Kidney epithelial cell (primary cell): ENCODE measurements at regions not wholly inside any gene's neighbourhood (a gene's known extent, or its start where the extent isn't known, plus 50 kb on each side); places are given as distances from the start of the nearest gene placed in this dataset.

Experiments
- DNase-seq: peaks from one replicate; pipeline ENCODE4 v3.0.0-alpha.2; 2010; ENCODE audit warnings: low read depth
- H3K27me3 ChIP-seq: 2 replicates; pipeline ENCODE4 v1.6.0; 2011; ENCODE audit warnings: low read length; ENCODE audit not compliant: control insufficient read depth, insufficient read depth
- H3K36me3 ChIP-seq: 2 replicates; pipeline ENCODE4 v1.5.1; 2011; ENCODE audit warnings: low read length; ENCODE audit not compliant: control insufficient read depth, insufficient read depth
- H3K4me3 ChIP-seq: 2 replicates; pipeline ENCODE4 v1.5.1; 2011; ENCODE audit warnings: low read depth, mild to moderate bottlenecking, control low read depth, low read length
- CTCF ChIP-seq: IDR thresholded peaks from 2 replicates; pipeline ENCODE4 v1.5.1; 2011; ENCODE audit warnings: mild to moderate bottlenecking, moderate library complexity, low read length, control low read depth, inconsistent platforms; ENCODE audit not compliant: insufficient read depth, poor library complexity, severe bottlenecking

- no peak for TF ChIP-seq CTCF
Observed at GRCh38 chr17:73942703-73943415, 260.6 kb upstream of the RPL38 start.

GRCh38 chr17:73943416-73944110 lies 259.9 kb upstream of the RPL38 start:
- H3K4me3 ChIP-seq = no peak overlapping the region
- no peaks in the 10 kb centered on the region for H3K36me3 ChIP-seq
- no peaks in the 10 kb centered on the region for H3K27me3 ChIP-seq
- no peak for DNase-seq
- TF ChIP-seq CTCF = no peak

More at GRCh38 chr17:73942703-73943415, 260.6 kb upstream of the RPL38 start:
- Histone ChIP-seq H3K27me3 (no peaks in the 10 kb centered on the region), H3K4me3 (no peak overlapping the region), H3K36me3 (no peaks in the 10 kb centered on the region)
- no peak for DNase-seq

GRCh38 chr17:73944366-73944765 lies 259.1 kb upstream of the RPL38 start:
- H3K36me3 ChIP-seq = no peaks in the 10 kb centered on the region
- TF ChIP-seq CTCF = no peak
- no peak for DNase-seq
- no peaks in the 10 kb centered on the region for H3K27me3 ChIP-seq
- no peak overlapping the region for H3K4me3 ChIP-seq

GRCh38 chr17:73947281-73947965 lies 256.1 kb upstream of the RPL38 start:
- Histone ChIP-seq H3K4me3 (no peak overlapping the region), H3K36me3 (no peaks in the 10 kb centered on the region), H3K27me3 (peaks cover 9% of the 10 kb centered on the region)
- no peak for TF ChIP-seq CTCF
- no peak for DNase-seq

- no peak overlapping the region for H3K4me3 ChIP-seq
- no peak for TF ChIP-seq CTCF
- no peak for DNase-seq
- no peaks in the 10 kb centered on the region for H3K36me3 ChIP-seq
- H3K27me3 ChIP-seq = peaks cover 15% of the 10 kb centered on the region
Observed at GRCh38 chr17:73947966-73948355, 255.5 kb upstream of the RPL38 start.
